Endothelial cell of umbilical vein (primary cell): ENCODE measurements at regions not wholly inside any gene's neighbourhood (a gene's known extent, or its start where the extent isn't known, plus 50 kb on each side); places are given as distances from the start of the nearest gene placed in this dataset.

ENCODE experiments used
- BruUV-seq: library from RNA; stranded (reverse); fragments of 400-500 nt; replicated peaks from 2 replicates; lab custom pipeline; 2021; lab: Mats Ljungman, UMichigan
- CTCF ChIA-PET: fragments of 300-600, 350-600 bp; sonication (Branson Sonifier 250); formaldehyde crosslinking; loops from one replicate; lab custom pipeline; 2021; ENCODE audit warnings: antibody characterized with exemption, inconsistent platforms; lab: Charles Lee
- POLR2A ChIA-PET: fragments of 300-600, 350-600 bp; sonication (Branson Sonifier 250); formaldehyde crosslinking; loops from one replicate; lab custom pipeline; 2021; ENCODE audit warnings: antibody characterized with exemption, inconsistent platforms; lab: Charles Lee
- DNase-seq: peaks from one replicate; pipeline ENCODE4 v3.0.0-alpha.2; 2011; ENCODE audit warnings: low read depth, low spot score
- FAIRE-seq: peaks from 2 replicates; lab custom pipeline; 2011; peaks lifted over from hg19 to GRCh38; lab: Jason Lieb, UNC
- H2AFZ ChIP-seq: 2 replicates; pipeline ENCODE4 v1.6.0; 2012; ENCODE audit warnings: low read depth, low read length, control low read depth, inconsistent platforms
- H3K27ac ChIP-seq: 2 replicates; pipeline ENCODE4 v1.5.1; 2011; ENCODE audit warnings: low read depth, mild to moderate bottlenecking, control low read depth, low read length, moderate library complexity; ENCODE audit not compliant: insufficient read depth
- H3K27me3 ChIP-seq, 2 experiments: 2 replicates each; pipeline versions ENCODE4 v1.6.0 to v1.6.1; 2011; ENCODE audit warnings: low read length in 2 of 2, mixed read lengths in 1 of 2; ENCODE audit not compliant: control insufficient read depth in 2 of 2, insufficient read depth in 2 of 2
- H3K36me3 ChIP-seq, 2 experiments: 2 replicates in 1 of 2; 3 replicates in 1 of 2; pipeline ENCODE4 v1.5.1; 2011; ENCODE audit warnings: low read length in 2 of 2, mild to moderate bottlenecking in 1 of 2, moderate library complexity in 1 of 2; ENCODE audit not compliant: control insufficient read depth in 2 of 2, insufficient read depth in 2 of 2; ENCODE audit errors: extremely low read depth in 1 of 2
- H3K4me1 ChIP-seq: 3 replicates; pipeline ENCODE4 v1.5.1; 2011; ENCODE audit warnings: mild to moderate bottlenecking, low read length; ENCODE audit not compliant: control insufficient read depth, insufficient read depth; ENCODE audit errors: extremely low read depth
- H3K4me2 ChIP-seq: 2 replicates; pipeline ENCODE4 v1.6.1; 2011; ENCODE audit warnings: low read length, control low read depth, mixed read lengths; ENCODE audit not compliant: insufficient read depth
- H3K4me3 ChIP-seq, 3 experiments: fragments of 200-600 bp in 1 of 3; sonication (generic), shearing (Covaris generic) in 1 of 3; replicated peaks in 1 of 3; 2 replicates each; pipeline ENCODE4 v1.5.1; 2011 to 2016; ENCODE audit warnings: control low read depth in 3 of 3, low read length in 3 of 3, mild to moderate bottlenecking in 2 of 3, inconsistent platforms in 1 of 3, low read depth in 1 of 3, moderate library complexity in 1 of 3; ENCODE audit not compliant: insufficient read depth in 1 of 3
- H3K79me2 ChIP-seq: 2 replicates; pipeline ENCODE4 v1.6.0; 2012; ENCODE audit warnings: low read length, inconsistent platforms; ENCODE audit not compliant: control insufficient read depth, insufficient read depth
- H3K9ac ChIP-seq: replicated peaks from 2 replicates; pipeline ENCODE3; 2011; ENCODE audit warnings: low read length, control low read depth; ENCODE audit not compliant: insufficient read depth; ENCODE audit errors: extremely low read depth
- H3K9me1 ChIP-seq: replicated peaks from 3 replicates; pipeline ENCODE4 v1.6.0; 2011; ENCODE audit warnings: mild to moderate bottlenecking, low read length; ENCODE audit not compliant: control insufficient read depth, insufficient read depth; ENCODE audit errors: extremely low read depth
- H3K9me3 ChIP-seq: replicated peaks from 2 replicates; pipeline ENCODE4 v1.5.1; 2012; ENCODE audit warnings: low read length, inconsistent platforms; ENCODE audit not compliant: control insufficient read depth, insufficient read depth
- H4K20me1 ChIP-seq: replicated peaks from 2 replicates; pipeline ENCODE3; 2011; ENCODE audit warnings: mild to moderate bottlenecking, low read length; ENCODE audit not compliant: control insufficient read depth, insufficient read depth; ENCODE audit errors: extremely low read depth
- EZH2 ChIP-seq: IDR thresholded peaks from 2 replicates; pipeline ENCODE4 v1.6.1; 2012; ENCODE audit warnings: borderline replicate concordance, low read depth, mild to moderate bottlenecking, moderate library complexity, low read length, inconsistent platforms; ENCODE audit not compliant: severe bottlenecking
- FOS ChIP-seq: IDR thresholded peaks from 2 replicates; pipeline ENCODE4 v1.6.1; 2011; ENCODE audit warnings: mild to moderate bottlenecking, low read length, moderate library complexity, borderline replicate concordance; ENCODE audit not compliant: insufficient read depth
- GATA2 ChIP-seq: IDR thresholded peaks from 2 replicates; pipeline ENCODE4 v1.7.0; 2011; ENCODE audit warnings: low read depth, mild to moderate bottlenecking, moderate library complexity, mixed read lengths, low read length; ENCODE audit not compliant: insufficient read length, insufficient read depth
- JUN ChIP-seq: IDR thresholded peaks from 2 replicates; pipeline ENCODE4 v1.6.1; 2011; ENCODE audit warnings: borderline replicate concordance, low read depth; ENCODE audit not compliant: insufficient read length, insufficient read depth
- MAX ChIP-seq: IDR thresholded peaks from 2 replicates; pipeline ENCODE4 v1.6.1; 2011; ENCODE audit not compliant: insufficient read depth, insufficient read length
- MYC ChIP-seq: IDR thresholded peaks from one replicate; pipeline ENCODE4 v1.6.1; 2011; ENCODE audit warnings: mild to moderate bottlenecking, low read depth, low read length
- POLR2A ChIP-seq: IDR thresholded peaks from 2 replicates; pipeline ENCODE4 v1.6.1; 2012; ENCODE audit warnings: low read depth, mild to moderate bottlenecking, control low read depth, low read length
- POLR2AphosphoS5 ChIP-seq: IDR thresholded peaks from 2 replicates; pipeline ENCODE4 v1.6.1; 2012; ENCODE audit warnings: low read depth, mild to moderate bottlenecking, control low read depth, low read length, moderate library complexity; ENCODE audit not compliant: insufficient read depth
- dilution Hi-C: fragments of 300-500 bp; cut with MboI; formaldehyde crosslinking; loops from one replicate; pipeline ENCODE4 v1.15.0; 2019; ENCODE audit warnings: low sequenced_read_pairs; ENCODE audit not compliant: extremely low pct_ligation_motif_present
- intact Hi-C: fragments of 100-400 bp; cut with micrococcal nuclease; formaldehyde crosslinking; loops from one replicate; pipeline ENCODE4 v1.10.0; 2022
- TF ChIP-seq, protein P1 (sequence below), 2 donors: IDR thresholded peaks; 1 replicate in 1 of 2; 2 replicates in 1 of 2; pipeline ENCODE4 v1.5.1; 2011; ENCODE audit warnings: low read length in 2 of 2, mild to moderate bottlenecking in 2 of 2, moderate library complexity in 2 of 2, control low read depth in 1 of 2, inconsistent platforms in 1 of 2, low read depth in 1 of 2; ENCODE audit not compliant: insufficient read depth in 1 of 2; ENCODE audit errors: extremely low read depth in 1 of 2

- DNase-seq, result no peak
- dilution Hi-C loops (no loop called here), intact Hi-C loops (no loop called here)
- no TSS peak for BruUV-seq
- H3K4me2 ChIP-seq, result no peak overlapping the region
- CTCF ChIA-PET, result no interaction called here
- no peak overlapping the region for H3K4me3 ChIP-seq
- no peak for FAIRE-seq
- no peaks in the 10 kb centered on the region for H3K9me1 ChIP-seq
- TF ChIP-seq POLR2A (no peak), FOS (peak; percentile 47), GATA2 (no peak)
- TF ChIP-seq, protein P1, sequence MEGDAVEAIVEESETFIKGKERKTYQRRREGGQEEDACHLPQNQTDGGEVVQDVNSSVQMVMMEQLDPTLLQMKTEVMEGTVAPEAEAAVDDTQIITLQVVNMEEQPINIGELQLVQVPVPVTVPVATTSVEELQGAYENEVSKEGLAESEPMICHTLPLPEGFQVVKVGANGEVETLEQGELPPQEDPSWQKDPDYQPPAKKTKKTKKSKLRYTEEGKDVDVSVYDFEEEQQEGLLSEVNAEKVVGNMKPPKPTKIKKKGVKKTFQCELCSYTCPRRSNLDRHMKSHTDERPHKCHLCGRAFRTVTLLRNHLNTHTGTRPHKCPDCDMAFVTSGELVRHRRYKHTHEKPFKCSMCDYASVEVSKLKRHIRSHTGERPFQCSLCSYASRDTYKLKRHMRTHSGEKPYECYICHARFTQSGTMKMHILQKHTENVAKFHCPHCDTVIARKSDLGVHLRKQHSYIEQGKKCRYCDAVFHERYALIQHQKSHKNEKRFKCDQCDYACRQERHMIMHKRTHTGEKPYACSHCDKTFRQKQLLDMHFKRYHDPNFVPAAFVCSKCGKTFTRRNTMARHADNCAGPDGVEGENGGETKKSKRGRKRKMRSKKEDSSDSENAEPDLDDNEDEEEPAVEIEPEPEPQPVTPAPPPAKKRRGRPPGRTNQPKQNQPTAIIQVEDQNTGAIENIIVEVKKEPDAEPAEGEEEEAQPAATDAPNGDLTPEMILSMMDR (IDR thresholded peaks at IDR 0.05; ENCODE audit: extremely low read depth in 1 of 2, insufficient read depth in 1 of 2, low read depth in 1 of 2, low read length in 2 of 2), result no peak
- H3K9ac ChIP-seq, result no peak overlapping the region
- H2AFZ ChIP-seq, result no peak overlapping the region
- H3K36me3 ChIP-seq, result no peaks in the 10 kb centered on the region
- H3K27ac ChIP-seq, result no peak overlapping the region
- no peaks in the 10 kb centered on the region for H3K27me3 ChIP-seq
- no peaks in the 10 kb centered on the region for H3K79me2 ChIP-seq
- POLR2A ChIA-PET, result no interaction called here
- peaks cover 15% of the 10 kb centered on the region for H3K4me1 ChIP-seq
- H3K9me3 ChIP-seq, result no peaks in the 10 kb centered on the region
- H4K20me1 ChIP-seq, result no peaks in the 10 kb centered on the region
Observed at GRCh38 chr15:36432161-36432560, 147.3 kb upstream of the CDIN1 start.

GRCh38 chr15:36434177-36434576 lies 145.2 kb upstream of the CDIN1 start:
- Histone ChIP-seq H3K4me1 (no peaks in the 10 kb centered on the region), H4K20me1 (no peaks in the 10 kb centered on the region), H3K9me3 (no peaks in the 10 kb centered on the region), H3K27ac (no peak overlapping the region), H3K79me2 (no peaks in the 10 kb centered on the region), H3K4me3 (no peak overlapping the region), H3K9me1 (no peaks in the 10 kb centered on the region), H3K4me2 (no peak overlapping the region), H3K9ac (no peak overlapping the region), H3K27me3 (no peaks in the 10 kb centered on the region), H3K36me3 (no peaks in the 10 kb centered on the region), H2AFZ (no peak overlapping the region)
- ChIA-PET POLR2A (no interaction called here), CTCF (interaction anchor here (1.2 kb wide), 1 partner anchor 13 kb away, joined by 3 read pairs; no protein-coding TSS in a partner anchor)
- FAIRE-seq (no peak), DNase-seq (no peak)
- intact Hi-C loops (no loop called here), dilution Hi-C loops (no loop called here)
- TF ChIP-seq, protein P1 (IDR thresholded peaks at IDR 0.05; ENCODE audit: extremely low read depth in 1 of 2, insufficient read depth in 1 of 2, low read depth in 1 of 2, low read length in 2 of 2), result no peak
- TF ChIP-seq POLR2A (no peak), GATA2 (no peak), MYC (no peak), EZH2 (no peak), MAX (no peak), FOS (no peak), POLR2AphosphoS5 (no peak), JUN (no peak)
- BruUV-seq, result no TSS peak
